Thyroid gland (tissue), 4 donors: ENCODE measurements at regions not wholly inside any gene's neighbourhood (a gene's known extent, or its start where the extent isn't known, plus 50 kb on each side); places are given as distances from the start of the nearest gene placed in this dataset.

Experiments
- DNase-seq, 2 donors: peaks; one replicate each; pipeline ENCODE4 v3.0.0-alpha.2; 2019
- H3K27ac ChIP-seq, 3 donors: fragments of 200-600 bp; sonication (generic); 1 replicate in 2 of 3; 2 replicates in 1 of 3; pipeline ENCODE4 v1.5.1; 2016 to 2019; ENCODE audit warnings: mild to moderate bottlenecking in 1 of 3, moderate library complexity in 1 of 3
- H3K27me3 ChIP-seq: fragments of 200-600 bp; sonication (generic); one replicate; pipeline ENCODE4 v1.5.1; 2019
- H3K36me3 ChIP-seq, 2 donors: fragments of 200-600 bp; sonication (generic); one replicate each; pipeline ENCODE4 v1.5.1; 2016 to 2019
- H3K4me1 ChIP-seq, 2 donors: fragments of 200-600 bp; sonication (generic); one replicate each; pipeline ENCODE4 v1.5.1; 2017 to 2019
- H3K4me3 ChIP-seq, 3 donors: fragments of 200-600 bp; sonication (generic); replicated peaks in 1 of 3; 1 replicate in 2 of 3; 2 replicates in 1 of 3; pipeline ENCODE4 v1.5.1; 2016; ENCODE audit warnings: mild to moderate bottlenecking in 1 of 3
- H3K9me3 ChIP-seq: fragments of 200-600 bp; sonication (generic); one replicate; pipeline ENCODE4 v1.5.1; 2017
- CTCF ChIP-seq, 6 experiments: fragments of 200-600 bp in 3 of 6; fragments of 450-650 bp in 3 of 6; sonication (generic) in 3 of 6; IDR thresholded peaks; one replicate each; pipeline ENCODE4 v1.5.1; 2016 to 2019; ENCODE audit warnings: antibody characterized with exemption in 6 of 6, mild to moderate bottlenecking in 2 of 6, inconsistent platforms in 1 of 6, moderate library complexity in 1 of 6
- POLR2A ChIP-seq, 2 donors: fragments of 450-650 bp; IDR thresholded peaks; one replicate each; pipeline ENCODE4 v1.6.1; 2017; ENCODE audit warnings: antibody characterized with exemption in 2 of 2, mild to moderate bottlenecking in 2 of 2, moderate library complexity in 1 of 2
- WGBS, 2 donors: methylation state at CpG; one replicate each; pipeline ENCODE4 v1.1.5; 2017; 5-methylcytosine and 5-hydroxymethylcytosine counted together
- intact Hi-C: fragments of 100-400 bp; cut with DNase I; formaldehyde crosslinking; loops from one replicate; pipeline ENCODE4 v1.15.1; 2023

- Histone ChIP-seq H3K27ac (no peak overlapping the region), H3K27me3 (no peaks in the 10 kb centered on the region), H3K4me1 (peaks cover 8 to 33% of the 10 kb centered on the region in 2 donors), H3K4me3 (no peak overlapping the region), H3K36me3 (no peaks in the 10 kb centered on the region), H3K9me3 (no peaks in the 10 kb centered on the region)
- no peak for DNase-seq
- intact Hi-C loops, result loop anchor here (10.0 kb wide), 1 partner anchor 221 kb away; no protein-coding TSS in a partner anchor
- TF ChIP-seq POLR2A (IDR thresholded peaks at IDR 0.05), result no peak
- no peak for TF ChIP-seq CTCF (IDR thresholded peaks at IDR 0.05)
These were observed 85.7 kb downstream of the GLUL start for GRCh38 chr1:182305861-182306260.

- TF ChIP-seq POLR2A (IDR thresholded peaks at IDR 0.05) (no peak), CTCF (IDR thresholded peaks at IDR 0.05) (no peak)
- Histone ChIP-seq H3K4me1 (peaks cover 8 to 37% of the 10 kb centered on the region in 2 donors), H3K36me3 (no peaks in the 10 kb centered on the region), H3K27me3 (no peaks in the 10 kb centered on the region), H3K9me3 (no peaks in the 10 kb centered on the region), H3K4me3 (no peak overlapping the region), H3K27ac (peak overlapping the region in 1 of 3 donors; percentile 32)
- no peak for DNase-seq
- intact Hi-C loops, result loop anchor here (10.0 kb wide), 1 partner anchor 220 kb away; no protein-coding TSS in a partner anchor
These were observed 87.0 kb downstream of the GLUL start for GRCh38 chr1:182304627-182305026.

GRCh38 chr1:182304218-182304617 is 87.4 kb downstream of the GLUL start:
- DNase-seq, result no peak
- Histone ChIP-seq H3K9me3 (no peaks in the 10 kb centered on the region), H3K4me3 (no peak overlapping the region), H3K36me3 (no peaks in the 10 kb centered on the region), H3K27me3 (no peaks in the 10 kb centered on the region), H3K4me1 (peaks cover 8 to 37% of the 10 kb centered on the region in 2 donors), H3K27ac (peak overlapping the region in 1 of 3 donors; percentile 32)
- TF ChIP-seq POLR2A (IDR thresholded peaks at IDR 0.05) (no peak), CTCF (IDR thresholded peaks at IDR 0.05) (no peak)
- intact Hi-C loops, result loop anchor here (10.0 kb wide), 1 partner anchor 219 kb away; no protein-coding TSS in a partner anchor
- 56 to 73% methylated on average over 3 of the region's 3 CpGs for WGBS, 2 donors

- DNase-seq, result no peak
- 27 to 49% methylated on average over 2 of the region's 2 CpGs for WGBS, 2 donors
- H3K36me3 ChIP-seq, result no peaks in the 10 kb centered on the region
- no peak overlapping the region for H3K4me3 ChIP-seq
- no peaks in the 10 kb centered on the region for H3K27me3 ChIP-seq
- intact Hi-C loops, result loop anchor here (10.0 kb wide), 1 partner anchor 219 kb away; no protein-coding TSS in a partner anchor
- peak overlapping the region in 1 of 3 donors; percentile 32 for H3K27ac ChIP-seq
- TF ChIP-seq CTCF (IDR thresholded peaks at IDR 0.05) (no peak), POLR2A (IDR thresholded peaks at IDR 0.05) (no peak)
- no peaks in the 10 kb centered on the region for H3K9me3 ChIP-seq
- peaks cover 8 to 37% of the 10 kb centered on the region in 2 donors for H3K4me1 ChIP-seq
These were observed 87.8 kb downstream of the GLUL start for GRCh38 chr1:182303778-182304177.

- Histone ChIP-seq H3K9me3 (no peaks in the 10 kb centered on the region), H3K4me1 (peaks cover 8 to 37% of the 10 kb centered on the region in 2 donors), H3K27me3 (no peaks in the 10 kb centered on the region), H3K36me3 (no peaks in the 10 kb centered on the region), H3K4me3 (no peak overlapping the region), H3K27ac (peak overlapping the region; percentile 58 to 82 (median 58))
- peak; percentile 51 to 53 for DNase-seq
- intact Hi-C loops, result loop anchor here (10.0 kb wide), 1 partner anchor 217 kb away; no protein-coding TSS in a partner anchor
- TF ChIP-seq CTCF (IDR thresholded peaks at IDR 0.05), result peak in 3 of 6 experiments; percentile 11 to 48 (median 32)
- no peak for TF ChIP-seq POLR2A (IDR thresholded peaks at IDR 0.05)
- WGBS, 2 donors, result 72 to 79% methylated on average over 9 of the region's 9 CpGs
These were observed 90.0 kb downstream of the GLUL start for GRCh38 chr1:182301467-182302198.
